ENCODE measurements at regions not wholly inside any gene's neighbourhood (a gene's known extent, or its start where the extent isn't known, plus 50 kb on each side); places are given as distances from the start of the nearest gene placed in this dataset.

GRCh38 chr7:25493805-25494366, 265.6 kb upstream of the NPVF start:
- Histone ChIP-seq H3K4me1 (ENCODE audit: control insufficient read depth, insufficient read depth, low read length) (no peaks in the 10 kb centered on the region), H3K27me3 (ENCODE audit: control insufficient read depth, insufficient read depth, low read length) (no peaks in the 10 kb centered on the region), H3K27ac (ENCODE audit: low read depth, low read length) (no peak overlapping the region), H3K4me3 (ENCODE audit: low read length) (no peak overlapping the region), H3K36me3 (ENCODE audit: control insufficient read depth, insufficient read depth, low read length) (no peaks in the 10 kb centered on the region), H3K9ac (ENCODE audit: low read length) (no peak overlapping the region)

- Histone ChIP-seq H3K27ac (ENCODE audit: low read depth, low read length) (no peak overlapping the region), H3K36me3 (ENCODE audit: control insufficient read depth, insufficient read depth, low read length) (no peaks in the 10 kb centered on the region)
Observed at GRCh38 chr7:25494896-25495295, 266.6 kb upstream of the NPVF start.

GRCh38 chr7:25495342-25496250, 267.3 kb upstream of the NPVF start:
- no peaks in the 10 kb centered on the region for H3K27me3 ChIP-seq (ENCODE audit: control insufficient read depth, insufficient read depth, low read length)
- H3K4me1 ChIP-seq (ENCODE audit: control insufficient read depth, insufficient read depth, low read length) = no peaks in the 10 kb centered on the region
- no peak overlapping the region for H3K4me3 ChIP-seq (ENCODE audit: low read length)
- H3K27ac ChIP-seq (ENCODE audit: low read depth, low read length) = no peak overlapping the region
- H3K9ac ChIP-seq (ENCODE audit: low read length) = no peak overlapping the region
- no peaks in the 10 kb centered on the region for H3K36me3 ChIP-seq (ENCODE audit: control insufficient read depth, insufficient read depth, low read length)

More at GRCh38 chr7:25494896-25495295, 266.6 kb upstream of the NPVF start:
- Histone ChIP-seq H3K9ac (ENCODE audit: low read length) (no peak overlapping the region), H3K27me3 (ENCODE audit: control insufficient read depth, insufficient read depth, low read length) (no peaks in the 10 kb centered on the region), H3K4me1 (ENCODE audit: control insufficient read depth, insufficient read depth, low read length) (no peaks in the 10 kb centered on the region), H3K4me3 (ENCODE audit: low read length) (no peak overlapping the region)

GRCh38 chr7:25496476-25497368, 268.4 kb upstream of the NPVF start:
- Histone ChIP-seq H3K9ac (ENCODE audit: low read length) (no peak overlapping the region), H3K27me3 (ENCODE audit: control insufficient read depth, insufficient read depth, low read length) (no peaks in the 10 kb centered on the region), H3K36me3 (ENCODE audit: control insufficient read depth, insufficient read depth, low read length) (no peaks in the 10 kb centered on the region), H3K4me1 (ENCODE audit: control insufficient read depth, insufficient read depth, low read length) (no peaks in the 10 kb centered on the region), H3K27ac (ENCODE audit: low read depth, low read length) (no peak overlapping the region), H3K4me3 (ENCODE audit: low read length) (no peak overlapping the region)

- Histone ChIP-seq H3K27me3 (ENCODE audit: control insufficient read depth, insufficient read depth, low read length) (no peaks in the 10 kb centered on the region), H3K4me1 (ENCODE audit: control insufficient read depth, insufficient read depth, low read length) (no peaks in the 10 kb centered on the region), H3K27ac (ENCODE audit: low read depth, low read length) (no peak overlapping the region), H3K36me3 (ENCODE audit: control insufficient read depth, insufficient read depth, low read length) (no peaks in the 10 kb centered on the region), H3K4me3 (ENCODE audit: low read length) (no peak overlapping the region), H3K9ac (ENCODE audit: low read length) (no peak overlapping the region)
Observed at GRCh38 chr7:25500393-25500921, 272.2 kb upstream of the NPVF start.

- no peak overlapping the region for H3K4me3 ChIP-seq (ENCODE audit: low read length)
- no peak overlapping the region for H3K27ac ChIP-seq (ENCODE audit: low read depth, low read length)
- H3K36me3 ChIP-seq (ENCODE audit: control insufficient read depth, insufficient read depth, low read length) = no peaks in the 10 kb centered on the region
- H3K27me3 ChIP-seq (ENCODE audit: control insufficient read depth, insufficient read depth, low read length) = no peaks in the 10 kb centered on the region
- H3K4me1 ChIP-seq (ENCODE audit: control insufficient read depth, insufficient read depth, low read length) = no peaks in the 10 kb centered on the region
- H3K9ac ChIP-seq (ENCODE audit: low read length) = no peak overlapping the region
Observed at GRCh38 chr7:25503306-25503705, 275.0 kb upstream of the NPVF start.

- no peak overlapping the region for H3K4me3 ChIP-seq (ENCODE audit: low read length)
- H3K27ac ChIP-seq (ENCODE audit: low read depth, low read length) = no peak overlapping the region
- no peaks in the 10 kb centered on the region for H3K4me1 ChIP-seq (ENCODE audit: control insufficient read depth, insufficient read depth, low read length)
- no peak overlapping the region for H3K9ac ChIP-seq (ENCODE audit: low read length)
- H3K27me3 ChIP-seq (ENCODE audit: control insufficient read depth, insufficient read depth, low read length) = no peaks in the 10 kb centered on the region
- H3K36me3 ChIP-seq (ENCODE audit: control insufficient read depth, insufficient read depth, low read length) = no peaks in the 10 kb centered on the region
Observed at GRCh38 chr7:25512061-25512687, 283.9 kb upstream of the NPVF start.

- Histone ChIP-seq H3K36me3 (ENCODE audit: control insufficient read depth, insufficient read depth, low read length) (no peaks in the 10 kb centered on the region), H3K4me1 (ENCODE audit: control insufficient read depth, insufficient read depth, low read length) (no peaks in the 10 kb centered on the region), H3K27ac (ENCODE audit: low read depth, low read length) (no peak overlapping the region), H3K27me3 (ENCODE audit: control insufficient read depth, insufficient read depth, low read length) (no peaks in the 10 kb centered on the region), H3K9ac (ENCODE audit: low read length) (no peak overlapping the region), H3K4me3 (ENCODE audit: low read length) (no peak overlapping the region)
Observed at GRCh38 chr7:25515633-25516275, 287.5 kb upstream of the NPVF start.

GRCh38 chr7:25517906-25518305, 289.6 kb upstream of the NPVF start:
- no peak overlapping the region for H3K9ac ChIP-seq (ENCODE audit: low read length)
- no peaks in the 10 kb centered on the region for H3K36me3 ChIP-seq (ENCODE audit: control insufficient read depth, insufficient read depth, low read length)
- no peak overlapping the region for H3K4me3 ChIP-seq (ENCODE audit: low read length)
- no peak overlapping the region for H3K27ac ChIP-seq (ENCODE audit: low read depth, low read length)
- no peaks in the 10 kb centered on the region for H3K4me1 ChIP-seq (ENCODE audit: control insufficient read depth, insufficient read depth, low read length)
- H3K27me3 ChIP-seq (ENCODE audit: control insufficient read depth, insufficient read depth, low read length) = no peaks in the 10 kb centered on the region

- H3K9ac ChIP-seq (ENCODE audit: low read length) = no peak overlapping the region
- no peaks in the 10 kb centered on the region for H3K36me3 ChIP-seq (ENCODE audit: control insufficient read depth, insufficient read depth, low read length)
- no peaks in the 10 kb centered on the region for H3K4me1 ChIP-seq (ENCODE audit: control insufficient read depth, insufficient read depth, low read length)
- no peak overlapping the region for H3K27ac ChIP-seq (ENCODE audit: low read depth, low read length)
- H3K27me3 ChIP-seq (ENCODE audit: control insufficient read depth, insufficient read depth, low read length) = no peaks in the 10 kb centered on the region
- no peak overlapping the region for H3K4me3 ChIP-seq (ENCODE audit: low read length)
Observed at GRCh38 chr7:25520017-25520416, 291.7 kb upstream of the NPVF start.

- Histone ChIP-seq H3K36me3 (ENCODE audit: control insufficient read depth, insufficient read depth, low read length) (no peaks in the 10 kb centered on the region), H3K27ac (ENCODE audit: low read depth, low read length) (no peak overlapping the region), H3K27me3 (ENCODE audit: control insufficient read depth, insufficient read depth, low read length) (no peaks in the 10 kb centered on the region), H3K4me3 (ENCODE audit: low read length) (no peak overlapping the region), H3K4me1 (ENCODE audit: control insufficient read depth, insufficient read depth, low read length) (no peaks in the 10 kb centered on the region), H3K9ac (ENCODE audit: low read length) (no peak overlapping the region)
Observed at GRCh38 chr7:25520516-25520915, 292.2 kb upstream of the NPVF start.

All from rectal smooth muscle tissue (tissue), 1 donor.